ENCODE measurements at regions not wholly inside any gene's neighbourhood (a gene's known extent, or its start where the extent isn't known, plus 50 kb on each side); places are given as distances from the start of the nearest gene placed in this dataset.

- Mint-ChIP-seq H3K4me3 (no peak overlapping the region), H3K36me3 (no peaks in the 10 kb centered on the region), H3K27ac (no peak overlapping the region), H3K27me3 (peaks cover 72% of the 10 kb centered on the region), H3K4me1 (no peaks in the 10 kb centered on the region), H3K9me3 (no peaks in the 10 kb centered on the region)
- ATAC-seq = no peak
Measured at GRCh38 chr20:58072695-58073671, 155.5 kb downstream of the ANKRD60 start.

- Mint-ChIP-seq H3K4me3 (no peak overlapping the region), H3K4me1 (no peaks in the 10 kb centered on the region), H3K36me3 (no peaks in the 10 kb centered on the region), H3K9me3 (no peaks in the 10 kb centered on the region), H3K27me3 (peaks cover 62% of the 10 kb centered on the region), H3K27ac (no peak overlapping the region)
- no peak for ATAC-seq
Measured at GRCh38 chr20:58071991-58072390, 156.5 kb downstream of the ANKRD60 start.

- no peak overlapping the region for H3K27ac Mint-ChIP-seq
- H3K9me3 Mint-ChIP-seq = no peaks in the 10 kb centered on the region
- no peaks in the 10 kb centered on the region for H3K4me1 Mint-ChIP-seq
- no peaks in the 10 kb centered on the region for H3K36me3 Mint-ChIP-seq
- ATAC-seq = no peak
- H3K4me3 Mint-ChIP-seq = no peak overlapping the region
- peaks cover 60% of the 10 kb centered on the region for H3K27me3 Mint-ChIP-seq
Measured at GRCh38 chr20:58071298-58071697, 157.2 kb downstream of the ANKRD60 start.

- peaks cover 57% of the 10 kb centered on the region for H3K27me3 Mint-ChIP-seq
- H3K36me3 Mint-ChIP-seq = no peaks in the 10 kb centered on the region
- no peak overlapping the region for H3K4me3 Mint-ChIP-seq
- H3K4me1 Mint-ChIP-seq = no peaks in the 10 kb centered on the region
- H3K9me3 Mint-ChIP-seq = no peaks in the 10 kb centered on the region
- no peak overlapping the region for H3K27ac Mint-ChIP-seq
- ATAC-seq = no peak
Measured at GRCh38 chr20:58070664-58071196, 157.7 kb downstream of the ANKRD60 start.

- peaks cover 50% of the 10 kb centered on the region for H3K27me3 Mint-ChIP-seq
- H3K36me3 Mint-ChIP-seq = no peaks in the 10 kb centered on the region
- no peak overlapping the region for H3K27ac Mint-ChIP-seq
- no peak for ATAC-seq
- H3K4me3 Mint-ChIP-seq = no peak overlapping the region
- no peaks in the 10 kb centered on the region for H3K9me3 Mint-ChIP-seq
- no peaks in the 10 kb centered on the region for H3K4me1 Mint-ChIP-seq
Measured at GRCh38 chr20:58069796-58070663, 158.4 kb downstream of the ANKRD60 start.

- no peaks in the 10 kb centered on the region for H3K9me3 Mint-ChIP-seq
- no peak overlapping the region for H3K4me3 Mint-ChIP-seq
- peaks cover 43% of the 10 kb centered on the region for H3K27me3 Mint-ChIP-seq
- H3K36me3 Mint-ChIP-seq = no peaks in the 10 kb centered on the region
- H3K4me1 Mint-ChIP-seq = no peaks in the 10 kb centered on the region
- no peak overlapping the region for H3K27ac Mint-ChIP-seq
- ATAC-seq = no peak
Measured at GRCh38 chr20:58069207-58069606, 159.2 kb downstream of the ANKRD60 start.

- Mint-ChIP-seq H3K27ac (no peak overlapping the region), H3K4me1 (no peaks in the 10 kb centered on the region), H3K4me3 (no peak overlapping the region), H3K9me3 (peaks cover 6% of the 10 kb centered on the region), H3K27me3 (peaks cover 15% of the 10 kb centered on the region), H3K36me3 (no peaks in the 10 kb centered on the region)
- ATAC-seq = no peak
Measured at GRCh38 chr20:58065508-58066361, 162.7 kb downstream of the ANKRD60 start.

- no peak overlapping the region for H3K27ac Mint-ChIP-seq
- H3K36me3 Mint-ChIP-seq = no peaks in the 10 kb centered on the region
- ATAC-seq = no peak
- H3K9me3 Mint-ChIP-seq = peaks cover 6% of the 10 kb centered on the region
- H3K4me1 Mint-ChIP-seq = no peaks in the 10 kb centered on the region
- H3K27me3 Mint-ChIP-seq = peaks cover 11% of the 10 kb centered on the region
- no peak overlapping the region for H3K4me3 Mint-ChIP-seq
Measured at GRCh38 chr20:58064411-58065010, 163.9 kb downstream of the ANKRD60 start.

GRCh38 chr20:58059260-58059544 is 169.3 kb downstream of the ANKRD60 start:
- Mint-ChIP-seq H3K27ac (no peak overlapping the region), H3K9me3 (peaks cover 6% of the 10 kb centered on the region), H3K4me3 (no peak overlapping the region), H3K27me3 (peaks cover 55% of the 10 kb centered on the region), H3K4me1 (no peaks in the 10 kb centered on the region), H3K36me3 (no peaks in the 10 kb centered on the region)
- no peak for ATAC-seq

GRCh38 chr20:58058421-58059259 is 169.8 kb downstream of the ANKRD60 start:
- H3K36me3 Mint-ChIP-seq = no peaks in the 10 kb centered on the region
- peaks cover 6% of the 10 kb centered on the region for H3K9me3 Mint-ChIP-seq
- ATAC-seq = no peak
- no peak overlapping the region for H3K4me3 Mint-ChIP-seq
- no peaks in the 10 kb centered on the region for H3K4me1 Mint-ChIP-seq
- H3K27ac Mint-ChIP-seq = no peak overlapping the region
- H3K27me3 Mint-ChIP-seq = peaks cover 61% of the 10 kb centered on the region

GRCh38 chr20:58056921-58057686 is 171.3 kb downstream of the ANKRD60 start:
- H3K36me3 Mint-ChIP-seq = no peaks in the 10 kb centered on the region
- no peaks in the 10 kb centered on the region for H3K4me1 Mint-ChIP-seq
- H3K27ac Mint-ChIP-seq = no peak overlapping the region
- H3K27me3 Mint-ChIP-seq = peaks cover 67% of the 10 kb centered on the region
- H3K4me3 Mint-ChIP-seq = no peak overlapping the region
- peaks cover 2% of the 10 kb centered on the region for H3K9me3 Mint-ChIP-seq
- no peak for ATAC-seq

GRCh38 chr20:58056021-58056591 is 172.3 kb downstream of the ANKRD60 start:
- peaks cover 5% of the 10 kb centered on the region for H3K9me3 Mint-ChIP-seq
- H3K27ac Mint-ChIP-seq = no peak overlapping the region
- no peaks in the 10 kb centered on the region for H3K36me3 Mint-ChIP-seq
- no peaks in the 10 kb centered on the region for H3K4me1 Mint-ChIP-seq
- no peak overlapping the region for H3K4me3 Mint-ChIP-seq
- ATAC-seq = no peak
- H3K27me3 Mint-ChIP-seq = peaks cover 67% of the 10 kb centered on the region

- no peak overlapping the region for H3K27ac Mint-ChIP-seq
- ATAC-seq = no peak
Measured at GRCh38 chr20:58054780-58055373, 173.6 kb downstream of the ANKRD60 start.

More at GRCh38 chr20:58054780-58055373, 173.6 kb downstream of the ANKRD60 start:
- Mint-ChIP-seq H3K4me3 (no peak overlapping the region), H3K4me1 (no peaks in the 10 kb centered on the region), H3K9me3 (peaks cover 9% of the 10 kb centered on the region), H3K36me3 (no peaks in the 10 kb centered on the region), H3K27me3 (peaks cover 62% of the 10 kb centered on the region)
